B cell (primary cell): ENCODE measurements at regions not wholly inside any gene's neighbourhood (a gene's known extent, or its start where the extent isn't known, plus 50 kb on each side); places are given as distances from the start of the nearest gene placed in this dataset.

ENCODE experiments used
- ATAC-seq: fragments of 200-7000 bp; cut with Tn5 transposase; one replicate; pipeline ENCODE4 v1.10.0; 2021; ENCODE audit warnings: low read depth, mild to moderate bottlenecking, moderate number of reproducible peaks, moderate library complexity
- CTCF ChIA-PET: fragments of 350-600 bp; sonication (Branson Sonifier 250); formaldehyde crosslinking; loops from one replicate; lab custom pipeline; 2021; ENCODE audit warnings: antibody characterized with exemption, inconsistent platforms; lab: Charles Lee
- POLR2A ChIA-PET: fragments of 350-600 bp; sonication (Branson Sonifier 250); formaldehyde crosslinking; loops from one replicate; lab custom pipeline; 2021; ENCODE audit warnings: antibody characterized with exemption; lab: Charles Lee
- DNase-seq: peaks from one replicate; pipeline ENCODE4 v3.0.0; 2013
- H2AFZ ChIP-seq: 2 replicates; pipeline ENCODE4 v1.6.1; 2012; ENCODE audit warnings: mild to moderate bottlenecking, low read depth, low read length; ENCODE audit not compliant: insufficient read depth, poor library complexity, severe bottlenecking
- H3K27ac ChIP-seq, 2 donors: 1 replicate in 1 of 2; 2 replicates in 1 of 2; pipeline ENCODE4 v1.5.1; 2012 to 2013; ENCODE audit warnings: low read length in 2 of 2, mild to moderate bottlenecking in 2 of 2, moderate library complexity in 1 of 2
- H3K27me3 ChIP-seq, 4 experiments: fragments of 200-600 bp in 1 of 4; sonication (generic) in 1 of 4; replicated peaks in 1 of 4; 1 replicate in 2 of 4; 2 replicates in 2 of 4; pipeline versions ENCODE4 v1.6.1 to v1.7.0; 2013 to 2016; ENCODE audit warnings: low read length in 3 of 4, mild to moderate bottlenecking in 2 of 4, mixed read lengths in 1 of 4, moderate library complexity in 1 of 4; ENCODE audit not compliant: insufficient read depth in 4 of 4, control insufficient read depth in 3 of 4; ENCODE audit errors: control extremely low read depth in 1 of 4
- H3K36me3 ChIP-seq, 2 experiments: replicated peaks in 1 of 2; 1 replicate in 1 of 2; 2 replicates in 1 of 2; pipeline versions ENCODE4 v1.6.1 to v1.7.1; 2013; ENCODE audit warnings: low read length in 1 of 2; ENCODE audit not compliant: insufficient read depth in 2 of 2, control insufficient read depth in 1 of 2; ENCODE audit errors: control extremely low read depth in 1 of 2, extremely low read depth in 1 of 2
- H3K4me1 ChIP-seq, 2 donors: fragments of 200-600 bp in 1 of 2; sonication (generic) in 1 of 2; 1 replicate in 1 of 2; 2 replicates in 1 of 2; pipeline versions ENCODE4 v1.5.1 to v1.6.1; 2013 to 2017; ENCODE audit warnings: low read length in 2 of 2; ENCODE audit not compliant: control insufficient read depth in 2 of 2, insufficient read depth in 2 of 2
- H3K4me2 ChIP-seq: replicated peaks from 2 replicates; pipeline ENCODE3; 2012; ENCODE audit warnings: mild to moderate bottlenecking, low read depth, low read length; ENCODE audit not compliant: poor library complexity, severe bottlenecking
- H3K4me3 ChIP-seq, 5 experiments: fragments of 200-600 bp in 1 of 5; sonication (generic) in 1 of 5; 1 replicate in 3 of 5; 2 replicates in 2 of 5; pipeline versions ENCODE4 v1.5.1 to v1.7.0; 2011 to 2016; ENCODE audit warnings: low read length in 4 of 5, mild to moderate bottlenecking in 4 of 5, low read depth in 2 of 5, control low read depth in 1 of 5, moderate library complexity in 1 of 5; ENCODE audit not compliant: insufficient read depth in 1 of 5; ENCODE audit errors: control extremely low read depth in 1 of 5, extremely low read depth in 1 of 5
- H3K79me2 ChIP-seq: fragments of 200-600 bp; sonication (generic); one replicate; pipeline ENCODE4 v1.6.0; 2016; ENCODE audit warnings: low read length; ENCODE audit not compliant: control insufficient read depth, insufficient read depth
- H3K9ac ChIP-seq: fragments of 200-600 bp; sonication (generic); 2 replicates; pipeline ENCODE4 v1.6.1; 2017; ENCODE audit warnings: mild to moderate bottlenecking, low read length, moderate library complexity
- H3K9me3 ChIP-seq, 3 donors: one replicate each; pipeline versions ENCODE4 v1.6.1 to v1.7.1; 2013; ENCODE audit warnings: low read length in 2 of 3; ENCODE audit not compliant: control insufficient read depth in 2 of 3, insufficient read depth in 1 of 3; ENCODE audit errors: control extremely low read depth in 1 of 3
- H4K20me1 ChIP-seq: 2 replicates; pipeline ENCODE4 v1.6.0; 2012; ENCODE audit warnings: mild to moderate bottlenecking, low read length; ENCODE audit not compliant: insufficient read depth, control insufficient read depth, poor library complexity, severe bottlenecking
- H3K27ac Mint-ChIP-seq: one replicate; pipeline ENCODE4 v1.8.0; 2021; ENCODE audit warnings: mixed read lengths
- H3K27me3 Mint-ChIP-seq: one replicate; pipeline ENCODE4 v1.8.0; 2021; ENCODE audit warnings: mixed read lengths
- H3K4me1 Mint-ChIP-seq: one replicate; pipeline ENCODE4 v1.8.0; 2021; ENCODE audit warnings: mixed read lengths
- H3K4me3 Mint-ChIP-seq: one replicate; pipeline ENCODE4 v1.8.0; 2021; ENCODE audit warnings: mixed read lengths
- H3K9me3 Mint-ChIP-seq: one replicate; pipeline ENCODE4 v1.8.0; 2022; ENCODE audit warnings: mixed read lengths; ENCODE audit not compliant: insufficient read depth
- CTCF ChIP-seq: fragments of 200-600 bp; IDR thresholded peaks from one replicate; pipeline ENCODE4 v1.8.0; 2022; ENCODE audit warnings: antibody characterized with exemption, mild to moderate bottlenecking
- EZH2 ChIP-seq: IDR thresholded peaks from 2 replicates; pipeline ENCODE4 v1.6.1; 2012; ENCODE audit warnings: borderline replicate concordance, low read depth, mild to moderate bottlenecking, moderate library complexity, low read length; ENCODE audit not compliant: insufficient read depth, poor library complexity, severe bottlenecking
- WGBS: methylation state at CpG from one replicate; pipeline ENCODE4 v1.1.5; 2013; ENCODE audit warnings: missing lambda C conversion rate; ENCODE audit not compliant: insufficient coverage; 5-methylcytosine and 5-hydroxymethylcytosine counted together
- intact Hi-C: fragments of 100-400 bp; cut with micrococcal nuclease; formaldehyde crosslinking; loops from one replicate; pipeline ENCODE4 v1.10.0; 2022

- Histone ChIP-seq H3K4me2 (no peak overlapping the region), H2AFZ (no peak overlapping the region), H3K9me3 (no peaks in the 10 kb centered on the region), H4K20me1 (no peaks in the 10 kb centered on the region), H3K4me3 (no peak overlapping the region), H3K9ac (no peak overlapping the region), H3K27ac (no peak overlapping the region), H3K4me1 (no peaks in the 10 kb centered on the region), H3K27me3 (peaks cover 0 to 3% (median 0%) of the 10 kb centered on the region in 4 experiments), H3K36me3 (no peaks in the 10 kb centered on the region), H3K79me2 (no peaks in the 10 kb centered on the region)
- Mint-ChIP-seq H3K27ac (no peak overlapping the region), H3K4me3 (no peak overlapping the region), H3K9me3 (no peaks in the 10 kb centered on the region), H3K27me3 (peaks cover 5% of the 10 kb centered on the region), H3K4me1 (no peaks in the 10 kb centered on the region)
- ATAC-seq (no peak), DNase-seq (no peak)
- POLR2A ChIA-PET: no interaction called here
- CTCF ChIA-PET: no interaction called here
- 80% methylated on average over 1 of the region's 1 CpG for WGBS
- intact Hi-C loops: no loop called here
- no peak for TF ChIP-seq CTCF
- no peak for TF ChIP-seq EZH2
Measured at GRCh38 chr14:30444451-30444850, 114.5 kb upstream of the G2E3 start.

- POLR2A ChIA-PET: no interaction called here
- WGBS: 86% methylated on average over 4 of the region's 6 CpGs
- Histone ChIP-seq H3K27ac (no peak overlapping the region), H3K4me1 (no peaks in the 10 kb centered on the region), H3K79me2 (no peaks in the 10 kb centered on the region), H3K4me3 (no peak overlapping the region), H2AFZ (no peak overlapping the region), H3K27me3 (peaks cover 0 to 3% (median 0%) of the 10 kb centered on the region in 4 experiments), H3K4me2 (no peak overlapping the region), H4K20me1 (no peaks in the 10 kb centered on the region), H3K9me3 (no peaks in the 10 kb centered on the region), H3K9ac (no peak overlapping the region), H3K36me3 (no peaks in the 10 kb centered on the region)
- CTCF ChIA-PET: no interaction called here
- intact Hi-C loops: no loop called here
- Mint-ChIP-seq H3K9me3 (no peaks in the 10 kb centered on the region), H3K27ac (no peak overlapping the region), H3K4me1 (no peaks in the 10 kb centered on the region), H3K4me3 (no peak overlapping the region), H3K27me3 (peaks cover 5% of the 10 kb centered on the region)
- TF ChIP-seq CTCF (no peak), EZH2 (no peak)
- no peak for DNase-seq
- ATAC-seq: no peak
Measured at GRCh38 chr14:30445011-30445793, 113.8 kb upstream of the G2E3 start.
